Uterus (tissue), 2 donors: ENCODE measurements at regions not wholly inside any gene's neighbourhood (a gene's known extent, or its start where the extent isn't known, plus 50 kb on each side); places are given as distances from the start of the nearest gene placed in this dataset.

Experiments
- POLR2A ChIP-seq, 2 donors: fragments of 450-650 bp; IDR thresholded peaks; one replicate each; pipeline ENCODE4 v1.6.1; 2016; ENCODE audit warnings: antibody characterized with exemption in 2 of 2, mild to moderate bottlenecking in 1 of 2, moderate library complexity in 1 of 2
- TF ChIP-seq, protein P1 (sequence below), 4 experiments: fragments of 200-600 bp in 2 of 4; fragments of 450-650 bp in 2 of 4; sonication (generic) in 2 of 4; IDR thresholded peaks; one replicate each; pipeline ENCODE4 v1.5.1; 2016 to 2019; ENCODE audit warnings: antibody characterized with exemption in 4 of 4, mild to moderate bottlenecking in 2 of 4, moderate library complexity in 1 of 4

DNA sequence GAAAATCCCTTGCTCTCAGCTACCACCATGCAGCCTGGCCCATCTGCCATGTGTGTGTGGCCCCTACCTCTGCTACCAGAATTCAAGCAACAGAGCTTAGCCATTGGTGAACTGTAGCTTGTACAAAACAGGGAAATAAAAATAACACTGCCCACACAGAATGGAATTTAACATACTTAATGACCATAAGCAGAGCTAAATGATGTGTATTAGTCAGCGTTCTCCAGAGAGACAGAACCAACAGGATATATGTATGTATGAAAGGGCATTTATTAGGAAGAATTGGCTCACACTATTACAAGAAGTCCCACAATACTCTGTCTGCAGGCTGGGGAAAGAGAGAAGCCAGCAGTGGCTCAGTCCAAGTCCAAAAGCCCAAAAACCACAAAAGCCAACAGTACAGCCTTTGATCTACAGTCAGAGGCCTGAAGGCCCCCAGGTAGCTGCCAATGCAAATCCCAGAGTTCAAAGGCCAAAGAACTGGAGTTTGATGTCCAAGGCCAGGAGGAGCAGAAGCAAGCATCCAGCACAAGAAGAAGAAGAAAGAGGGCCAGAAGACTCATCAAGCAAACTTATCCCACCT is 318.8 kb downstream of the DNAH5 start:
- TF ChIP-seq, protein P1, sequence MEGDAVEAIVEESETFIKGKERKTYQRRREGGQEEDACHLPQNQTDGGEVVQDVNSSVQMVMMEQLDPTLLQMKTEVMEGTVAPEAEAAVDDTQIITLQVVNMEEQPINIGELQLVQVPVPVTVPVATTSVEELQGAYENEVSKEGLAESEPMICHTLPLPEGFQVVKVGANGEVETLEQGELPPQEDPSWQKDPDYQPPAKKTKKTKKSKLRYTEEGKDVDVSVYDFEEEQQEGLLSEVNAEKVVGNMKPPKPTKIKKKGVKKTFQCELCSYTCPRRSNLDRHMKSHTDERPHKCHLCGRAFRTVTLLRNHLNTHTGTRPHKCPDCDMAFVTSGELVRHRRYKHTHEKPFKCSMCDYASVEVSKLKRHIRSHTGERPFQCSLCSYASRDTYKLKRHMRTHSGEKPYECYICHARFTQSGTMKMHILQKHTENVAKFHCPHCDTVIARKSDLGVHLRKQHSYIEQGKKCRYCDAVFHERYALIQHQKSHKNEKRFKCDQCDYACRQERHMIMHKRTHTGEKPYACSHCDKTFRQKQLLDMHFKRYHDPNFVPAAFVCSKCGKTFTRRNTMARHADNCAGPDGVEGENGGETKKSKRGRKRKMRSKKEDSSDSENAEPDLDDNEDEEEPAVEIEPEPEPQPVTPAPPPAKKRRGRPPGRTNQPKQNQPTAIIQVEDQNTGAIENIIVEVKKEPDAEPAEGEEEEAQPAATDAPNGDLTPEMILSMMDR (IDR thresholded peaks at IDR 0.05) = no peak
- TF ChIP-seq POLR2A (IDR thresholded peaks at IDR 0.05) = no peak
